ENCODE measurements at regions not wholly inside any gene's neighbourhood (a gene's known extent, or its start where the extent isn't known, plus 50 kb on each side); places are given as distances from the start of the nearest gene placed in this dataset.

DNA sequence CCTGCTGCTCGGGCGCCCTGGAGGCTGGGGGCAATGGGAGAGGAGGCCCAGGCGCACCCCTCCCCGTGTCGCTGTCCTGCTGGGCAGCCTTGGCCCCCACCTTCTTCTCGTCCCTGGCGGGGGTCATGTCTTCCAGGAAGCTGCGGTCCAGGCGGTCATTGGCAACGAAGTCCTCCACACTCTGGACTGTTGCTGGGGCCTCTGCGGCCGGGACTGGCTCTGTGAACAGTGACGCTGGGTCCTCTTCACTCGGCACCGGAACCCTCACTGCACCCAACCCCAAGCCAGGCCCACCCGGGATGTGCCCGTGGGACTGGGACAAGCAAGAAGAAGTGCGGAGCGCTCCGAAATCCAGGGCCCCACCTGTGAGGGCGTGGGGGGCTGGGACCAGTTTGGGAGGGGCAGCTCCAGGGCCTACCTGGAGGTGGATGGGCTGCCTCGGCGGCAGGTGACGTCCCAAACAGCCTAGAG is 308.0 kb downstream of the CCDC74A start:
- no peak for TF ChIP-seq ZNF274 (IDR thresholded peaks at IDR 0.05; ENCODE audit: low read depth, low read length)
- no peak for TF ChIP-seq YY1 (IDR thresholded peaks at IDR 0.05; ENCODE audit: insufficient read depth, insufficient read length)
- TF ChIP-seq SUZ12 (IDR thresholded peaks at IDR 0.05; ENCODE audit: extremely low read depth, insufficient read depth, insufficient read length) = no peak

All from NT2/D1 (cell line).